ENCODE measurements at regions not wholly inside any gene's neighbourhood (a gene's known extent, or its start where the extent isn't known, plus 50 kb on each side); places are given as distances from the start of the nearest gene placed in this dataset.
"Not testable (repeated sequence)": the region's sequence is repeated elsewhere in the genome, so short reads cannot be mapped to it uniquely, and the experiment has no call there.

- TF ChIP-seq, protein P1, sequence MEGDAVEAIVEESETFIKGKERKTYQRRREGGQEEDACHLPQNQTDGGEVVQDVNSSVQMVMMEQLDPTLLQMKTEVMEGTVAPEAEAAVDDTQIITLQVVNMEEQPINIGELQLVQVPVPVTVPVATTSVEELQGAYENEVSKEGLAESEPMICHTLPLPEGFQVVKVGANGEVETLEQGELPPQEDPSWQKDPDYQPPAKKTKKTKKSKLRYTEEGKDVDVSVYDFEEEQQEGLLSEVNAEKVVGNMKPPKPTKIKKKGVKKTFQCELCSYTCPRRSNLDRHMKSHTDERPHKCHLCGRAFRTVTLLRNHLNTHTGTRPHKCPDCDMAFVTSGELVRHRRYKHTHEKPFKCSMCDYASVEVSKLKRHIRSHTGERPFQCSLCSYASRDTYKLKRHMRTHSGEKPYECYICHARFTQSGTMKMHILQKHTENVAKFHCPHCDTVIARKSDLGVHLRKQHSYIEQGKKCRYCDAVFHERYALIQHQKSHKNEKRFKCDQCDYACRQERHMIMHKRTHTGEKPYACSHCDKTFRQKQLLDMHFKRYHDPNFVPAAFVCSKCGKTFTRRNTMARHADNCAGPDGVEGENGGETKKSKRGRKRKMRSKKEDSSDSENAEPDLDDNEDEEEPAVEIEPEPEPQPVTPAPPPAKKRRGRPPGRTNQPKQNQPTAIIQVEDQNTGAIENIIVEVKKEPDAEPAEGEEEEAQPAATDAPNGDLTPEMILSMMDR (IDR thresholded peaks at IDR 0.05; ENCODE audit: low read depth, low read length): no peak
- Histone ChIP-seq H3K27me3 (no peaks in the 10 kb centered on the region), H3K36me3 (no peaks in the 10 kb centered on the region), H3K9me3 (no peaks in the 10 kb centered on the region), H3K4me3 (ENCODE audit: low read depth, low read length) (no peak overlapping the region), H3K4me1 (no peaks in the 10 kb centered on the region)
- no peak for DNase-seq
These were observed 156.8 kb upstream of the STS start for GRCh38 chrX:6990552-6991193.

- no peaks in the 10 kb centered on the region for H3K36me3 ChIP-seq
- H3K9me3 ChIP-seq: no peaks in the 10 kb centered on the region
- H3K4me1 ChIP-seq: no peaks in the 10 kb centered on the region
- no peak for DNase-seq
- no peak overlapping the region for H3K4me3 ChIP-seq (ENCODE audit: low read depth, low read length)
- no peaks in the 10 kb centered on the region for H3K27me3 ChIP-seq
- TF ChIP-seq, protein P1 (IDR thresholded peaks at IDR 0.05; ENCODE audit: low read depth, low read length): no peak
These were observed 157.7 kb upstream of the STS start for GRCh38 chrX:6989858-6990257.

GRCh38 chrX:6988694-6989093 is 158.8 kb upstream of the STS start:
- H3K27me3 ChIP-seq; H3K9me3 ChIP-seq; H3K36me3 ChIP-seq; H3K4me1 ChIP-seq; DNase-seq; H3K4me3 ChIP-seq (ENCODE audit: low read depth, low read length): not testable (repeated sequence)

DNA sequence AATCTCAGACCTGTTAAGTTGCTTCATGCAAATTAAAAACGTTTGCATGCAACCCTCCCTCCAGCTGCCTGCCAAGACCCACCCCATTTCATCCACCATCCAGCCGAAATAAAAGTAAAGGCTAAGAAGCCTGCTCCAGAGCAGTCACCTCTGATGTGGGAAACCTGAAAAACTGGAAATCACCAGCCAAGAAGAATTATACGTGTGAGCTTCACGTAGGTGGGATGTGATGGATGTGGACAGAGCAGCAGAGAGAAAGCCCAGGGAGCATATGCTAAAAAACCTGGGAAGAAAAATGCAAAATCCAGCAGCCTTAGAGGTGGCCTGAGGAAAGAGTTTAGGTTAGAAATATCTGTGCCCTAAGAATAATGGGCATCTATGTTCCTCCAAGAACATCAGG is 160.6 kb upstream of the STS start:
- no peak overlapping the region for H3K4me3 ChIP-seq (ENCODE audit: low read depth, low read length)
- H3K27me3 ChIP-seq: no peaks in the 10 kb centered on the region
- no peak for DNase-seq
- H3K4me1 ChIP-seq: no peaks in the 10 kb centered on the region
- no peaks in the 10 kb centered on the region for H3K36me3 ChIP-seq
- TF ChIP-seq, protein P1 (IDR thresholded peaks at IDR 0.05; ENCODE audit: low read depth, low read length): no peak
- H3K9me3 ChIP-seq: no peaks in the 10 kb centered on the region

DNA sequence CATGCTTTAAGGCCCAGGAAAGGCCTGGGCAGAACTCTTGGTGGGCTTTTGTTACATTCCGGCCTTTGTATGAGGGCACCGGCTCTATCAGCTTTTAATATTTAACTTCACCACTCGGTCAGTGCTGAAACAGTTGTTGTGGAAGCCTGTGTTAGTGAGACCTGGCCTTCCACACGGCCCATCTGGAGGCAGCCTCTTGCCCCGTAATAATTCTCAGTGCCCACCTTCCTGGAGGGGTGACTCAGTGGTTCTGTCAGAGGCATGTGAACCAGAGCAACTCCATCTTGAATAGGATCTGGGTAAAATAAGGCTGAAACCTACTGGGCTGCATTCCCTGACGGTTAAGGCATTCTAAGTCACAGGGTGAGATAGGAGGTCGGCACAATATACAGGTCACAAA is 162.0 kb upstream of the STS start:
- TF ChIP-seq, protein P1 (IDR thresholded peaks at IDR 0.05; ENCODE audit: low read depth, low read length): no peak
- no peaks in the 10 kb centered on the region for H3K9me3 ChIP-seq
- DNase-seq: no peak
- H3K27me3 ChIP-seq: no peaks in the 10 kb centered on the region
- H3K4me1 ChIP-seq: no peaks in the 10 kb centered on the region
- H3K36me3 ChIP-seq: no peaks in the 10 kb centered on the region
- no peak overlapping the region for H3K4me3 ChIP-seq (ENCODE audit: low read depth, low read length)

- Histone ChIP-seq H3K4me3 (ENCODE audit: low read depth, low read length) (no peak overlapping the region), H3K4me1 (no peaks in the 10 kb centered on the region), H3K27me3 (no peaks in the 10 kb centered on the region), H3K9me3 (no peaks in the 10 kb centered on the region), H3K36me3 (no peaks in the 10 kb centered on the region)
- no peak for DNase-seq
- TF ChIP-seq, protein P1 (IDR thresholded peaks at IDR 0.05; ENCODE audit: low read depth, low read length): no peak
These were observed 164.1 kb upstream of the STS start for GRCh38 chrX:6983207-6983955.
